Thyroid gland (tissue), 4 donors: ENCODE measurements at regions not wholly inside any gene's neighbourhood (a gene's known extent, or its start where the extent isn't known, plus 50 kb on each side); places are given as distances from the start of the nearest gene placed in this dataset.

Experiments
- POLR2A ChIP-seq, 2 donors: fragments of 450-650 bp; IDR thresholded peaks; one replicate each; pipeline ENCODE4 v1.6.1; 2017; ENCODE audit warnings: antibody characterized with exemption in 2 of 2, mild to moderate bottlenecking in 2 of 2, moderate library complexity in 1 of 2
- TF ChIP-seq, protein P1 (sequence below), 6 experiments: fragments of 200-600 bp in 3 of 6; fragments of 450-650 bp in 3 of 6; sonication (generic) in 3 of 6; IDR thresholded peaks; one replicate each; pipeline ENCODE4 v1.5.1; 2016 to 2019; ENCODE audit warnings: antibody characterized with exemption in 6 of 6, mild to moderate bottlenecking in 2 of 6, inconsistent platforms in 1 of 6, moderate library complexity in 1 of 6

GRCh38 chr3:84680700-84681099 lies 278.1 kb upstream of the CADM2 start:
- no peak for TF ChIP-seq POLR2A (IDR thresholded peaks at IDR 0.05)
- TF ChIP-seq, protein P1, sequence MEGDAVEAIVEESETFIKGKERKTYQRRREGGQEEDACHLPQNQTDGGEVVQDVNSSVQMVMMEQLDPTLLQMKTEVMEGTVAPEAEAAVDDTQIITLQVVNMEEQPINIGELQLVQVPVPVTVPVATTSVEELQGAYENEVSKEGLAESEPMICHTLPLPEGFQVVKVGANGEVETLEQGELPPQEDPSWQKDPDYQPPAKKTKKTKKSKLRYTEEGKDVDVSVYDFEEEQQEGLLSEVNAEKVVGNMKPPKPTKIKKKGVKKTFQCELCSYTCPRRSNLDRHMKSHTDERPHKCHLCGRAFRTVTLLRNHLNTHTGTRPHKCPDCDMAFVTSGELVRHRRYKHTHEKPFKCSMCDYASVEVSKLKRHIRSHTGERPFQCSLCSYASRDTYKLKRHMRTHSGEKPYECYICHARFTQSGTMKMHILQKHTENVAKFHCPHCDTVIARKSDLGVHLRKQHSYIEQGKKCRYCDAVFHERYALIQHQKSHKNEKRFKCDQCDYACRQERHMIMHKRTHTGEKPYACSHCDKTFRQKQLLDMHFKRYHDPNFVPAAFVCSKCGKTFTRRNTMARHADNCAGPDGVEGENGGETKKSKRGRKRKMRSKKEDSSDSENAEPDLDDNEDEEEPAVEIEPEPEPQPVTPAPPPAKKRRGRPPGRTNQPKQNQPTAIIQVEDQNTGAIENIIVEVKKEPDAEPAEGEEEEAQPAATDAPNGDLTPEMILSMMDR (IDR thresholded peaks at IDR 0.05) = no peak
